Fibroblast of lung (primary cell): ENCODE measurements at regions not wholly inside any gene's neighbourhood (a gene's known extent, or its start where the extent isn't known, plus 50 kb on each side); places are given as distances from the start of the nearest gene placed in this dataset.

Source experiments
- DNase-seq, 2 donors: peaks; one replicate each; pipeline versions ENCODE4 v3.0.0 to v3.0.0-alpha.2; 2010; ENCODE audit warnings: low read depth in 2 of 2
- H2AFZ ChIP-seq: 2 replicates; pipeline ENCODE4 v1.5.1; 2012; ENCODE audit warnings: low read length, control low read depth, inconsistent platforms
- H3K27ac ChIP-seq: 2 replicates; pipeline ENCODE4 v1.5.1; 2011; ENCODE audit warnings: low read length, control low read depth; ENCODE audit not compliant: insufficient read depth
- H3K27me3 ChIP-seq: 2 replicates; pipeline ENCODE4 v1.5.1; 2011; ENCODE audit warnings: mild to moderate bottlenecking, low read length; ENCODE audit not compliant: control insufficient read depth, insufficient read depth
- H3K36me3 ChIP-seq: 2 replicates; pipeline ENCODE4 v1.5.1; 2011; ENCODE audit warnings: low read length; ENCODE audit not compliant: control insufficient read depth, insufficient read depth
- H3K4me1 ChIP-seq: 2 replicates; pipeline ENCODE4 v1.5.1; 2011; ENCODE audit warnings: low read length; ENCODE audit not compliant: control insufficient read depth, insufficient read depth; ENCODE audit errors: extremely low read depth
- H3K4me2 ChIP-seq: 2 replicates; pipeline ENCODE4 v1.5.1; 2011; ENCODE audit warnings: low read length, control low read depth; ENCODE audit not compliant: insufficient read depth; ENCODE audit errors: extremely low read depth
- H3K4me3 ChIP-seq, 4 experiments: fragments of 200-600 bp in 1 of 4; sonication (generic) in 1 of 4; replicated peaks in 1 of 4; 2 replicates each; pipeline ENCODE4 v1.5.1; 2011 to 2016; ENCODE audit warnings: low read length in 4 of 4, low read depth in 3 of 4, mild to moderate bottlenecking in 3 of 4, control low read depth in 2 of 4, inconsistent platforms in 1 of 4, mixed read lengths in 1 of 4; ENCODE audit not compliant: insufficient read depth in 1 of 4; ENCODE audit errors: control extremely low read depth in 1 of 4
- H3K79me2 ChIP-seq: 2 replicates; pipeline ENCODE4 v1.5.1; 2012; ENCODE audit warnings: mild to moderate bottlenecking, low read length, inconsistent platforms; ENCODE audit not compliant: control insufficient read depth, insufficient read depth
- H3K9ac ChIP-seq: 2 replicates; pipeline ENCODE4 v1.5.1; 2011; ENCODE audit warnings: mild to moderate bottlenecking, low read length, control low read depth; ENCODE audit not compliant: insufficient read depth
- H3K9me3 ChIP-seq: 2 replicates; pipeline ENCODE4 v1.5.1; 2012; ENCODE audit warnings: low read depth, low read length; ENCODE audit not compliant: control insufficient read depth, insufficient read depth
- H4K20me1 ChIP-seq: 2 replicates; pipeline ENCODE4 v1.5.1; 2011; ENCODE audit warnings: low read length; ENCODE audit not compliant: control insufficient read depth, insufficient read depth; ENCODE audit errors: extremely low read depth
- CTCF ChIP-seq, 2 donors: IDR thresholded peaks in 1 of 2; conservative IDR thresholded peaks in 1 of 2; 1 replicate in 1 of 2; 2 replicates in 1 of 2; pipeline ENCODE4 v1.5.1; 2011 to 2012; ENCODE audit warnings: low read length in 2 of 2, control low read depth in 1 of 2, inconsistent platforms in 1 of 2, low read depth in 1 of 2, mild to moderate bottlenecking in 1 of 2
- EZH2 ChIP-seq: IDR thresholded peaks from 2 replicates; pipeline ENCODE4 v1.5.1; 2012; ENCODE audit warnings: low read length, control low read depth, mild to moderate bottlenecking; ENCODE audit errors: missing control alignments

DNA sequence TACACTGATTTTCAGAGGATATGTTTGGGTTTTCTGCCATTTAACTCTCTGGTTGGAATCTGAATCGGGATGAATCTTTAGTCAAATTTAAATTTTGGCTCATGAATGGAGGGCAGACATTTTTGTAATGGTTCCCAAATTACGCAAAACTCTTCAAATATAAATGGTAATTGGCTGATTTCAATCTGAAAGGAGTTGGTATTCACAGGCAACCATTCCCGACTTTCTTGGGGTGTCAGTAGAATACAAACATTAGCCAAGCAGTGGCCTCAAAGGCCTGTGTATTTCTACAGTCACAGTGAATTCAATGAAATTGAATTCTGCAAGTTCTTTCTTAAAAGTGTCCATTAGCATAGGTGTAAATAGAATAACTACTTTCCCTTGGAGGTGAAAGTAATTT, 668.8 kb upstream of the PRKX start:
- Histone ChIP-seq H3K27me3 (no peaks in the 10 kb centered on the region), H3K36me3 (no peaks in the 10 kb centered on the region)

DNA sequence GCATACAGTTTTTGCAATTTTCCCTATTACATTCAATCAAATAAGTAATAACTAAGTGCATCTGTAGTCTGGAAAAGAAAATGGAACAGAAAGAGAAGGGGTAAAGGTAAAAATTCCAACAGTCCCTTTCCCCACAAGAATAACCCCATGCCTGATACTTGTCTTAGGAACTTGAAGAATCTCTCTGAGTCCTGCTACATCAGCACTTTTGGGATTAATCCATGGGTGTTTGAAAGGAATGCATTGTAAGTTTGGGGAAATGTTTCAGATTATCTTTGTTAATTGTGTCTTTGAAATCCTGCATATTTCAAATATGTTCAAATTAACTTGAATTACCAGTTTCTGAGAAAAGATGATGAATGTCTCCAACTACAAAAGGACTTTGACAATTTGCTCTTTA, 667.3 kb upstream of the PRKX start:
- Histone ChIP-seq H3K9me3 (no peaks in the 10 kb centered on the region), H3K27me3 (no peaks in the 10 kb centered on the region), H3K9ac (no peak overlapping the region), H3K27ac (no peak overlapping the region), H2AFZ (no peak overlapping the region), H3K4me3 (no peak overlapping the region), H3K36me3 (no peaks in the 10 kb centered on the region), H4K20me1 (no peaks in the 10 kb centered on the region), H3K4me2 (no peak overlapping the region), H3K4me1 (no peaks in the 10 kb centered on the region), H3K79me2 (no peaks in the 10 kb centered on the region)
- DNase-seq, result no peak
- no peak for TF ChIP-seq CTCF (conservative IDR thresholded peaks at IDR 0.05 in 1 of 2, IDR thresholded peaks at IDR 0.05 in 1 of 2; ENCODE audit: low read depth in 1 of 2, low read length in 2 of 2)
- TF ChIP-seq EZH2, result no peak

More for the DNA sequence above, 668.8 kb upstream of the PRKX start:
- no peaks in the 10 kb centered on the region for H3K9me3 ChIP-seq
- no peak overlapping the region for H2AFZ ChIP-seq
- no peaks in the 10 kb centered on the region for H3K79me2 ChIP-seq
- H3K4me3 ChIP-seq, result no peak overlapping the region
- H3K27ac ChIP-seq, result no peak overlapping the region
- H4K20me1 ChIP-seq, result no peaks in the 10 kb centered on the region
- DNase-seq, result no peak
- H3K9ac ChIP-seq, result no peak overlapping the region
- H3K4me2 ChIP-seq, result no peak overlapping the region
- TF ChIP-seq EZH2, result no peak
- TF ChIP-seq CTCF (conservative IDR thresholded peaks at IDR 0.05 in 1 of 2, IDR thresholded peaks at IDR 0.05 in 1 of 2; ENCODE audit: low read depth in 1 of 2, low read length in 2 of 2), result no peak
- no peaks in the 10 kb centered on the region for H3K4me1 ChIP-seq

DNA sequence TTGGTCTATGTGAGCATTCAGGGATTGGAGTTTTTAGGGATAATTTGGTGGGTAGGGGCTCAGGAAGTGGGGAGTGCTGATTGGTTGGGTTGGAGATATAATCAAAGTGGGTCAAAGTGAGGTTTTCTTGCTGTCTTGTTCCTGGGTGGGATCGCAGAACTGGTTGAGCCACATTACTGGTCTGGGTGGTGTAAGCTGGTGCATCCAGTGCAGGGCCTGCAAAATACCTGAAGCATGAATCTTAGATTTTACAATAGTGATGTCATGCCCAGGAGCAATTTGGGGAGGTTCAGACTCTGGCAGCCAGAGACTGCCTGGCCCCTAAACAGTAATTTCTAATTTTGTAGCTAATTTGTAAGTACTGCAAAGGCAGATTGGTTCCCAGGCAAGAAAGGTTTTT, 665.6 kb upstream of the PRKX start:
- H3K79me2 ChIP-seq, result no peaks in the 10 kb centered on the region
- no peaks in the 10 kb centered on the region for H3K9me3 ChIP-seq
- no peak overlapping the region for H2AFZ ChIP-seq
- no peak overlapping the region for H3K4me2 ChIP-seq
- no peak overlapping the region for H3K9ac ChIP-seq
- no peaks in the 10 kb centered on the region for H3K4me1 ChIP-seq
- no peaks in the 10 kb centered on the region for H4K20me1 ChIP-seq
- no peak for DNase-seq
- H3K4me3 ChIP-seq, result no peak overlapping the region
- no peaks in the 10 kb centered on the region for H3K27me3 ChIP-seq
- TF ChIP-seq CTCF (conservative IDR thresholded peaks at IDR 0.05 in 1 of 2, IDR thresholded peaks at IDR 0.05 in 1 of 2; ENCODE audit: low read depth in 1 of 2, low read length in 2 of 2), result no peak
- no peak for TF ChIP-seq EZH2
- H3K36me3 ChIP-seq, result no peaks in the 10 kb centered on the region
- no peak overlapping the region for H3K27ac ChIP-seq
